ENCODE measurements at regions not wholly inside any gene's neighbourhood (a gene's known extent, or its start where the extent isn't known, plus 50 kb on each side); places are given as distances from the start of the nearest gene placed in this dataset.
"Not testable (repeated sequence)": the region's sequence is repeated elsewhere in the genome, so short reads cannot be mapped to it uniquely, and the experiment has no call there.

DNA sequence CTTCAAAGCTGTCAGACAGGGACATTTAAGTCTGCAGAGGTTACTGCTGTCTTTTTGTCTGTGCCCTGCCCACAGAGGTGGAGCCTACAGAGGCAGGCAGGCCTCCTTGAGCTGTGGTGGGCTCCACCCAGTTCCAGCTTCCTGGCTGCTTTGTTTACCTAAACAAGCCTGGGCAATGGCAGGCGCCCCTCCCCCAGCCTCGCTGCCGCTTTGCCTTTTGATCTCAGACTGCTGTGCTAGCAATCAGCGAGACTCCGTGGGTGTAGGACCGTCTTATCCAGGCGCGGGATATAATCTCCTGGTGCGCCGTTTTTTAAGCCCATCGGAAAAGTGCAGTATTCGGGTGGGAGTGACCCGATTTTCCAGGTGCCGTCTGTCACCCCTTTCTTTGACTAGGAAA, 773.5 kb downstream of the KCNJ3 start:
- FAIRE-seq; H2BK5ac ChIP-seq (ENCODE audit: low read depth, low read length); CTCF ChIA-PET (ENCODE audit: partially characterized antibody); H3K79me2 ChIP-seq (ENCODE audit: control insufficient read depth in 1 of 2, insufficient read depth in 2 of 2, low read length in 2 of 2); POLR2A ChIA-PET (ENCODE audit: partially characterized antibody); H2BK120ac ChIP-seq (replicated peaks; ENCODE audit: low read depth, low read length); H3K56ac ChIP-seq (replicated peaks; ENCODE audit: insufficient read length, low read depth, low read length); H4K91ac ChIP-seq (replicated peaks; ENCODE audit: insufficient read length, low read length); H3K23ac ChIP-seq (ENCODE audit: insufficient read length); H3K79me1 ChIP-seq (ENCODE audit: low read depth, low read length); DNase-seq (ENCODE audit: low read depth in 1 of 2, low spot score in 2 of 2); H3K23me2 ChIP-seq (ENCODE audit: low read depth, low read length); H3K14ac ChIP-seq (ENCODE audit: insufficient read length); H4K20me1 ChIP-seq (replicated peaks in 1 of 2; ENCODE audit: control insufficient read depth in 1 of 2, insufficient read depth in 2 of 2, low read length in 2 of 2); H3K4me1 ChIP-seq (replicated peaks in 1 of 4; ENCODE audit: control insufficient read depth in 3 of 4, insufficient read depth in 4 of 4, low read length in 3 of 4); H3K27ac ChIP-seq (ENCODE audit: low read depth, low read length); H2BK20ac ChIP-seq (ENCODE audit: low read length); H2AFZ ChIP-seq (ENCODE audit: low read length); H2BK15ac ChIP-seq (ENCODE audit: low read length); H3K4me3 ChIP-seq (ENCODE audit: extremely low read depth in 1 of 4, insufficient read depth in 2 of 4, low read depth in 3 of 4, low read length in 4 of 4); H4K8ac ChIP-seq (ENCODE audit: extremely low read depth, insufficient read depth, low read length); H3K4me2 ChIP-seq (ENCODE audit: insufficient read depth in 1 of 2, low read depth in 2 of 2, low read length in 2 of 2); H3K27me3 ChIP-seq (replicated peaks in 1 of 4; ENCODE audit: control insufficient read depth in 3 of 4, extremely low read depth in 1 of 4, insufficient read depth in 3 of 4, low read length in 3 of 4); H3K36me3 ChIP-seq (ENCODE audit: control insufficient read depth in 2 of 4, insufficient read depth in 4 of 4, low read length in 3 of 4); H3K18ac ChIP-seq (ENCODE audit: extremely low read depth, low read length); H2BK12ac ChIP-seq (ENCODE audit: low read depth, low read length); H3K9ac ChIP-seq (replicated peaks in 1 of 4; ENCODE audit: extremely low read depth in 1 of 4, low read depth in 3 of 4, low read length in 3 of 4); H4K5ac ChIP-seq (ENCODE audit: insufficient read length, low read depth, low read length); H2AK5ac ChIP-seq (ENCODE audit: low read depth, low read length); H3K9me3 ChIP-seq (ENCODE audit: insufficient read depth in 2 of 2, low read depth in 1 of 2, low read length in 1 of 2); H3K4ac ChIP-seq (replicated peaks; ENCODE audit: insufficient read length, low read depth, low read length): not testable (repeated sequence)
- WGBS, 2 experiments (ENCODE audit: extremely low coverage in 1 of 2, insufficient coverage in 1 of 2, insufficient read length in 1 of 2, insufficient replicate concordance in 2 of 2, low coverage in 1 of 2, low lambda C conversion rate in 2 of 2, missing lambda C conversion rate in 1 of 2) = 87% methylated on average over 13 of the region's 14 CpGs; no CpG with 5 or more reads in 1 of the 2 experiments

All from H1 (cell line).